ENCODE measurements at regions not wholly inside any gene's neighbourhood (a gene's known extent, or its start where the extent isn't known, plus 50 kb on each side); places are given as distances from the start of the nearest gene placed in this dataset.
"Not testable (repeated sequence)": the region's sequence is repeated elsewhere in the genome, so short reads cannot be mapped to it uniquely, and the experiment has no call there.

DNA sequence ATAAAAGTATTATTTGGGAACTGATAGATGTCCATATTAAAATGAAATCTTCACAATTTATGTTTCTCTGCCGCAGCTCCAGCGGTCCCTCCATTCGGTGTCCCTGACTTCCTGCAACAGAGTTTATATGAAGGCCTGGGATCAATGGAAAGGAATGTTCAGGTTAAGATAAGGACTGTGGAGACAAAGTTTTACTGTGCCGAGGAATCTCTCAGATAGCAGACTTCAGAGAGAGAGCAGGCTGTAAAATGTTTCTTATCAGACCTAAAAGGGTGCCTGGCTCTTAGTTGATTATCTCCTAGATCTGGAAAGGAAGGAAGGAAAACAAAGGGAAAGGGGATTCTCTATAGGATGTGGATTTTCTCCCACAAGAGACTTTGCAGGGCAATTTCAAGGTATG lies 193.7 kb upstream of the PIEZO2 start:
- no peak for FAIRE-seq

DNA sequence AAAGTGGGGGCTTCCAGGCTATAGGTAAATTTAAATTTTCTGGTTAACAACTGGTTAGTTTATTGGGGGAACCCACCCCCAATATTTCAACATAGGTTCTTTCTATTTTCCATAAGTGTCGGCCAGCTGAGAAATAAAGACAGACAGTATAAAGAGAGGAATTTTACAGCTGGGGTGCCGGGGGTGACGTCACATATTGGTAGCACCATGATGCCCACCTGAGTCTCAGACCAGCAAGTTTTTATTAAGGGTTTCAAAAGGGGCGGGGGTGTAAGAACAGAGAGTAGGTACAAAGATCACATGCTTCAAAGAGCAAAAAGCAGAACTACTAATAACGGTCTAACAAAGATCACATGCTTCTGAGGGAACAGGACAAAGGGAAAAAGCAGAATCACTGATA lies 192.7 kb upstream of the PIEZO2 start:
- not testable (repeated sequence) for DNase-seq (ENCODE audit: insufficient read length, low spot score); FAIRE-seq

More for the DNA sequence above, 193.7 kb upstream of the PIEZO2 start:
- TF ChIP-seq, protein P1, sequence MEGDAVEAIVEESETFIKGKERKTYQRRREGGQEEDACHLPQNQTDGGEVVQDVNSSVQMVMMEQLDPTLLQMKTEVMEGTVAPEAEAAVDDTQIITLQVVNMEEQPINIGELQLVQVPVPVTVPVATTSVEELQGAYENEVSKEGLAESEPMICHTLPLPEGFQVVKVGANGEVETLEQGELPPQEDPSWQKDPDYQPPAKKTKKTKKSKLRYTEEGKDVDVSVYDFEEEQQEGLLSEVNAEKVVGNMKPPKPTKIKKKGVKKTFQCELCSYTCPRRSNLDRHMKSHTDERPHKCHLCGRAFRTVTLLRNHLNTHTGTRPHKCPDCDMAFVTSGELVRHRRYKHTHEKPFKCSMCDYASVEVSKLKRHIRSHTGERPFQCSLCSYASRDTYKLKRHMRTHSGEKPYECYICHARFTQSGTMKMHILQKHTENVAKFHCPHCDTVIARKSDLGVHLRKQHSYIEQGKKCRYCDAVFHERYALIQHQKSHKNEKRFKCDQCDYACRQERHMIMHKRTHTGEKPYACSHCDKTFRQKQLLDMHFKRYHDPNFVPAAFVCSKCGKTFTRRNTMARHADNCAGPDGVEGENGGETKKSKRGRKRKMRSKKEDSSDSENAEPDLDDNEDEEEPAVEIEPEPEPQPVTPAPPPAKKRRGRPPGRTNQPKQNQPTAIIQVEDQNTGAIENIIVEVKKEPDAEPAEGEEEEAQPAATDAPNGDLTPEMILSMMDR (IDR thresholded peaks at IDR 0.05; ENCODE audit: insufficient read depth, missing control alignments), result no peak
- no peak for DNase-seq (ENCODE audit: insufficient read length, low spot score)

DNA sequence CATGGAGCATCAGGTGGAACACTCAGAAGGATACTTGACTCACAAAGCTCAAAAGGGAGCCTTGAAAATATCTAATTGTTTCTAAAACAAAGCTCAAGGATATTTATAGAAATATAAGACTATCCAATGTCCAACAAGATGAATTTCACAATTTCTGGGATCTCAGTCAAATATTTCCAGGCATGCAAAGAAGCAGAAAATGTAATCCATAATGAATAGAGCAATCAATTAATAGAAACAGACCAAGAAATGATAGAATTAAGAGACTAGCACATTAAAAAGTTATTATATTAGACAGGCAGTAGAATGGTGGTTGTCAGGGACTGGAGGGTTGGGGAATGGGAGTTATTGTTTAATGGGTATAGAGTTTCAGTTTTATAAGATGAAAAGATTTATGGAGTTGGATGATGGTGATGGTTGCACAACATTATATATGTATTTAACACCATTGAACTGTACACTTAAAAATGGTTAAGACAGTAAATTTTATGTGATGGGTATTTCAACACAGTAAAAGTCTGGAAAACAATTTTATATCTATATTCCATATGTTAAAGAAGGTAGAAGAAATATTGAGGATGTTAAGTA lies 189.9 kb upstream of the PIEZO2 start:
- TF ChIP-seq, protein P1 (IDR thresholded peaks at IDR 0.05; ENCODE audit: insufficient read depth, missing control alignments), result no peak
- no peak for DNase-seq (ENCODE audit: insufficient read length, low spot score)
- no peak for FAIRE-seq

DNA sequence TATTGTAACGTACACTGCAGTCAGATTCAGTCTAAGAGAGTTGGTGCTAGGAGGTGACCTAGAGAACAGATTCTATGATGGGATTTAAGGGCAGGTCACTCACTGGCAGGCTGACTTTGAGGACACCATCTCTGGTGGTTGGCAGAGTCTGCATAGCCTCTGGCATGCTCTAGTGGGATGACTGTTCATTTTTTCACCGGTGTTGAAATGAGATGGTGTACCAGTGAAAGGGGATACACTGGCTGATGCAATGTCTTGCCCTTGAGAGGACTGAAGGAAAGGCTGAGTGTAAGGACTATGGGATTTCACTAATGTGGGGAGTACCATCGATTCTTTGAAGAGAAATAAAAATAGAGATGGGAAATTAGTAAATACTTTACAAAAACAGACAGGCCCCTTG lies 186.9 kb upstream of the PIEZO2 start:
- FAIRE-seq (no peak), DNase-seq (ENCODE audit: insufficient read length, low spot score) (no peak)
- TF ChIP-seq, protein P1 (IDR thresholded peaks at IDR 0.05; ENCODE audit: insufficient read depth, missing control alignments), result no peak

DNA sequence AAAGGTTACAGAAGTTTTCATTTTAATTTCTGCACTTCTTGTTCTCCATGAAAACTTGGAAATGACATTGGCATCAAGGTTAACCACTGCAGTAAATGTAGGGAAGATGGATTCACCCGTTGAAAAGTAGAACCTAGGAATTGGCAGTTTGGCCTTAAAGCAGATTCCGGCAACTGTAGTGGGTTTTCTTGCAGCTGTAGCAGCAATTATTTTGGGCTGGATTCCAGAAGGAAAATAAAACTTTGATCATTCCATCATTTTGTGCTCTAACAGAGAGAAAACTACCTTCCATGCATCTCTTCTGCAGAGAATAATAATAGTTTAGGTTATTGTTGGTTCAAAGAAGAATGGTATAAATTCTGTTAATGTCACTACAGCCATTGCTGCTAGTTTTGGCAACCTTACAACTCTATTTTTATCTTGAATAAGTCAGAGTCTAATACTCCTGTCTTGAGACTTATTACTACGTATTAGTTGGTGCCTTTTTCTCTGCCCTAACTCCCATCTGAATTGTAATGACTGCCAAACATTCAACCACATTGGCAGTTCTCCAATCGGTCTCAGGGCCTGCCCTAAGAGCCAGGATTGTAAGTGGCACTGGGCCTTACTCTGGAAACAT lies 178.1 kb upstream of the PIEZO2 start:
- FAIRE-seq, result no peak
- DNase-seq (ENCODE audit: insufficient read length, low spot score), result no peak

DNA sequence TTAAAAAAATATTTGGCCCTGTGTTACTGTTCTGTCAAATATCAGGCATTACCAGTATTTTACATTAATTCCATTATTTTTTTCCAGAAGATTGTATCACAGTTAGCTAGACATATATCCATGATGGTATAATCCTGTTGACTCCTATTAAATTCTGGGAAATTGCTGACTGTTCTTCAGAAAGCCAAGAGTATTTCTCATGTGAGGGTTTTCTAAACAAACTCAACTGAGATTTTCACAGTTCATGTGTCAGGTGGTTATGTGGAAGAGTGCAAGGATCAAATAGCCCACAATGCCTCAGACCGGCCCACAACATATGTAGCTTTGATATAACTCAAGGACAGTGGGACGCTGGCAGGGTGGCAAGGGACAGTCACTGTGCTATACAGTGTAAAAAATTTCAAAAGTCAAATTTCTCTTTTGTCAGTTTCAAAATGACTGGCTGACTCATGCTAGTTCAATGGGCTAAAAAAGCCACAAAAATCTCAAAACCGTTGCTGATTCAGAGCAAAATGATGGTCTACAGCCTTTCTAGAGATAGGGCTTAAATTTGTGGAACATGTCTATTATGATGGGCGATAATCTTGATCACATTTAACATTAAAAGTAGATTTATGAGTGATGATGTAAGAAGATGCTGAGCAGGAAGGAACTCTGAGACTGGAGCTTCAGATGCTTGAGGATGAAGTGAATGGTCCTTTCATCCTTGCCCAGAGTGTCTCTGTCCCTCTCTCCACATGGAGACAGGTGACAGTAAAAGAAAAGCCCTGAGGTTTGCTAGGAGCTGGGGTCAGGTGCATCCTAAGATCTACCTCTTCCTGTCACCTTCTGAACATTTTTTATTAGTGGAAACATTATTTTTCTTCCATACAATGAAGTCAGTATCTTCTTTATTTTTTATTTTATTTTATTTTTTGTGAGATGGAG lies 175.8 kb upstream of the PIEZO2 start:
- TF ChIP-seq, protein P1 (IDR thresholded peaks at IDR 0.05; ENCODE audit: insufficient read depth, missing control alignments), result no peak
- no peak for DNase-seq (ENCODE audit: insufficient read length, low spot score)
- no peak for FAIRE-seq

More for the DNA sequence above, 178.1 kb upstream of the PIEZO2 start:
- TF ChIP-seq, protein P1 (IDR thresholded peaks at IDR 0.05; ENCODE audit: insufficient read depth, missing control alignments), result no peak

DNA sequence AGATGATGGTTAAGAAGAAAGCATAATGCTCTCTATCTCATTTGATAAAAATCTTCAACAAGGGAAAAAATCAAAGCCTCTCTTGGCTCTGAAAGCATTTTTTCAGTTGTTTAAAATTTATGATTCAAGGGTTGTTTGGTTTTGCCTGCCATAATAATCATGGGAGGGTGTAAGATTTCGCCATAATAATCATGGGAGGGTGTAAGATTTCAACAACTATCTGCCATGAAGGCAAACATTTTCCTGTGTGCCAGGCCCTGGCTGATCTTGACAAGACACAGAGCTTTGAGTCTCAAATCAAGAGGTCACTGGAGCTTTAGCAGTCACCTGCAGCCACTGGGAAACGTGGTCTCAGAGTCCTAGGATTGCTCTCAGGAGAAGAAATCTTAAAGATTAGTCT lies 175.1 kb upstream of the PIEZO2 start:
- DNase-seq (ENCODE audit: insufficient read length, low spot score) (no peak), FAIRE-seq (no peak)
- TF ChIP-seq, protein P1 (IDR thresholded peaks at IDR 0.05; ENCODE audit: insufficient read depth, missing control alignments), result no peak
